ENCODE measurements at regions not wholly inside any gene's neighbourhood (a gene's known extent, or its start where the extent isn't known, plus 50 kb on each side); places are given as distances from the start of the nearest gene placed in this dataset.
A peak's percentile ranks its signal among the peaks of the same experiment; 100 is the strongest.

DNA sequence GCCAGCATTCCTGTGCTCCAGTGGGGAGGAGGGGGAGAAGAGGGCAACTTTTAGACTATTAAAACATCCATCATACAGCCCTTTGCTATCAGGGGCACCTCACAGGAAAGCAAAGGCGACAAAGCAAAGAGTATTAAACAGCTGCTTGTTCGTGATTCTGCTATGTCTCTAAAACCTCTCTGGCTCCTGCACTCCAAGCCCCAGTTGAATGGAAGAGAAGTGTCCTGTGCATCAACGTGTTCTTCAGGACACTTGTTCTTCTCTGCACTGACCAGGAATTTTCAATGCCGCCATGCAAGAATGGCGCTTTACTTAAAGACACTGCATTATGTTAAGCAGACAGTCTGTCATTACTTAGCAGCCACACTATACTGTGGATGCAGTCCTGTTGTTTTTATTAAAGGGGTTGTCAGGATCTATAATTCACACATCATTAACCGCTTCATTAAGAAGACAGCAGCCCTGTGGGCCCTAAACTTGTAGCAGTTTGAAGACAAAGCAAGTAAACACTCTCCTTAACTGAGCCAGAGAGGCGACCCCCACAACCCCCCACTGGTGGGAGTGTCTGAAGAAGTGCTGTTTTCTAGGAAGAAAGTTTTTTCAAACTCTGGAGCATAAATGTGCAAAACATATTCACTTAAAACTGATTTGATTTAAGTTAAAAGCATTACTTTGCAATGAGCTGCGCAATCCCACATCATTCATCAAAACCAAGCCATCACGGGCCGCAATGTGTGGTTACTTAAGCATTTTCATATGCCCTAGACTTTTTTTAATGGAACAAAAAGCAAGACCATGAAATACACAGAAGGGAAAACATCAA is 164.5 kb downstream of the ZNF608 start:
- no peak for DNase-seq (ENCODE audit: low spot score)
- no peak for TF ChIP-seq JUND (IDR thresholded peaks at IDR 0.05)
- no peak for TF ChIP-seq HNF4A (conservative IDR thresholded peaks at IDR 0.05)
- H3K9me3 ChIP-seq (ENCODE audit: control insufficient read depth in 4 of 4, low read length in 3 of 4) = no peaks in the 10 kb centered on the region
- no peak overlapping the region for H3K9ac ChIP-seq (ENCODE audit: low read depth in 1 of 2, low read length in 2 of 2)
- H3K4me1 ChIP-seq (ENCODE audit: control insufficient read depth in 4 of 4, insufficient read depth in 4 of 4, low read length in 3 of 4) = peaks cover 0 to 7% (median 0%) of the 10 kb centered on the region in 4 donors
- H3K27me3 ChIP-seq (ENCODE audit: control insufficient read depth in 4 of 4, insufficient read depth in 4 of 4, low read length in 3 of 4) = no peaks in the 10 kb centered on the region
- no peak overlapping the region for H3K4me3 ChIP-seq (ENCODE audit: low read depth in 1 of 3, low read length in 3 of 3)
- 91% methylated on average over 10 of the region's 10 CpGs for WGBS
- no peaks in the 10 kb centered on the region for H3K36me3 ChIP-seq (ENCODE audit: control insufficient read depth in 4 of 4, insufficient read depth in 3 of 4, low read depth in 1 of 4, low read length in 3 of 4)
- H3K27ac ChIP-seq (ENCODE audit: low read depth in 1 of 2, low read length in 2 of 2) = no peak overlapping the region

DNA sequence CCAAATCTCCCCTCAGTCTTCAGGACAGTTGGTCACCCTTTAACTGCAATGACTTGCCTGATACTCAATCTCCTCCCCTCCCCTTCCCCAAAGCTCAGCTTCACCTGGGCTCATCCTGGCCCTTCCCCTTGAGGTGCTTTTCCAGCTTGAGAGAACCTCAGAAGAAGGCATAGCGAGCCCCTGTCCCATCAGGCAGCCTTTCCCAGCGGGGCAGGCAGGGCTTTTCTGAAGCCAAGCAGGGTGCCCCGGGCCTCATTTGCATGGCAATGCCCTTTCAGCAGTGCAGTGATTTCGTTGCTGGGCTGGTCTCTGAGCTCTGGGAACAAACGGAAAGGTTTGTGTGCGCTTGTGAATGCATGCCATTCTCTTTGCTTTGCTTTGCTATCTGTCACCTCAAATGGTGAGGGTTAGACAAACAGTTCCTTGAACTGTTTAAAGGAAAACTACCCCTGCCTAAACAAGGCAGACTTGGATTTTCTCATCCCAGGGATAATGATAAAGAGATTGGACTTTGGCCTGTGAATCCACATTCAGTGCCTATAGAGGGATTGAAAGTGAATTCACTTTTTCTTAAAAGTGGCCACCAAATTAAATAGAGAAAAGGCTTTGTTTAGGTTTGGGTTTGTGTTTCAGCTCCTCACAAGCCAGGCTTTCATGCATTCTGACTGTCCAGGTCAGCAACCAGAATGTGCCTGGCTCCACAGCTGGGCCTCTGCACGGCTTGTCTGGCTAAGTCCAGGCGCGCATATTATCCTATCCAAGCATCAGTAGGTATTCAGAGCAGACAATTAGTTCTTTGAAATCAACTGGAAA is 165.3 kb downstream of the ZNF608 start:
- Histone ChIP-seq H3K9ac (ENCODE audit: low read depth in 1 of 2, low read length in 2 of 2) (no peak overlapping the region), H3K27me3 (ENCODE audit: control insufficient read depth in 4 of 4, insufficient read depth in 4 of 4, low read length in 3 of 4) (no peaks in the 10 kb centered on the region), H3K27ac (ENCODE audit: low read depth in 1 of 2, low read length in 2 of 2) (no peak overlapping the region), H3K4me1 (ENCODE audit: control insufficient read depth in 4 of 4, insufficient read depth in 4 of 4, low read length in 3 of 4) (peaks cover 0 to 7% (median 0%) of the 10 kb centered on the region in 4 donors), H3K4me3 (ENCODE audit: low read depth in 1 of 3, low read length in 3 of 3) (no peak overlapping the region), H3K36me3 (ENCODE audit: control insufficient read depth in 4 of 4, insufficient read depth in 3 of 4, low read depth in 1 of 4, low read length in 3 of 4) (no peaks in the 10 kb centered on the region), H3K9me3 (ENCODE audit: control insufficient read depth in 4 of 4, low read length in 3 of 4) (no peaks in the 10 kb centered on the region)
- DNase-seq (ENCODE audit: low spot score) = no peak
- 52% methylated on average over 9 of the region's 9 CpGs for WGBS
- TF ChIP-seq JUND (IDR thresholded peaks at IDR 0.05) (no peak), RXRA (IDR thresholded peaks at IDR 0.05) (peak; percentile 68 to 73), TAF1 (conservative IDR thresholded peaks at IDR 0.05) (no peak), YY1 (IDR thresholded peaks at IDR 0.05) (no peak), SP1 (IDR thresholded peaks at IDR 0.05) (peak; percentile 52), NR2F2 (IDR thresholded peaks at IDR 0.05) (no peak), ZBTB33 (IDR thresholded peaks at IDR 0.05) (no peak), MAX (IDR thresholded peaks at IDR 0.05) (peak; percentile 19), FOXA1 (IDR thresholded peaks at IDR 0.05) (no peak), FOXA2 (IDR thresholded peaks at IDR 0.05) (no peak), ATF3 (IDR thresholded peaks at IDR 0.05) (no peak), HNF4A (conservative IDR thresholded peaks at IDR 0.05) (peak; percentile 37 to 69), EGR1 (IDR thresholded peaks at IDR 0.05; ENCODE audit: low read depth in 2 of 2) (no peak), HNF4G (IDR thresholded peaks at IDR 0.05) (peak; percentile 43), GABPA (IDR thresholded peaks at IDR 0.05 in 1 of 2, conservative IDR thresholded peaks at IDR 0.05 in 1 of 2) (no peak), RAD21 (IDR thresholded peaks at IDR 0.05) (peak; percentile 38 to 67)
- TF ChIP-seq, protein P1, sequence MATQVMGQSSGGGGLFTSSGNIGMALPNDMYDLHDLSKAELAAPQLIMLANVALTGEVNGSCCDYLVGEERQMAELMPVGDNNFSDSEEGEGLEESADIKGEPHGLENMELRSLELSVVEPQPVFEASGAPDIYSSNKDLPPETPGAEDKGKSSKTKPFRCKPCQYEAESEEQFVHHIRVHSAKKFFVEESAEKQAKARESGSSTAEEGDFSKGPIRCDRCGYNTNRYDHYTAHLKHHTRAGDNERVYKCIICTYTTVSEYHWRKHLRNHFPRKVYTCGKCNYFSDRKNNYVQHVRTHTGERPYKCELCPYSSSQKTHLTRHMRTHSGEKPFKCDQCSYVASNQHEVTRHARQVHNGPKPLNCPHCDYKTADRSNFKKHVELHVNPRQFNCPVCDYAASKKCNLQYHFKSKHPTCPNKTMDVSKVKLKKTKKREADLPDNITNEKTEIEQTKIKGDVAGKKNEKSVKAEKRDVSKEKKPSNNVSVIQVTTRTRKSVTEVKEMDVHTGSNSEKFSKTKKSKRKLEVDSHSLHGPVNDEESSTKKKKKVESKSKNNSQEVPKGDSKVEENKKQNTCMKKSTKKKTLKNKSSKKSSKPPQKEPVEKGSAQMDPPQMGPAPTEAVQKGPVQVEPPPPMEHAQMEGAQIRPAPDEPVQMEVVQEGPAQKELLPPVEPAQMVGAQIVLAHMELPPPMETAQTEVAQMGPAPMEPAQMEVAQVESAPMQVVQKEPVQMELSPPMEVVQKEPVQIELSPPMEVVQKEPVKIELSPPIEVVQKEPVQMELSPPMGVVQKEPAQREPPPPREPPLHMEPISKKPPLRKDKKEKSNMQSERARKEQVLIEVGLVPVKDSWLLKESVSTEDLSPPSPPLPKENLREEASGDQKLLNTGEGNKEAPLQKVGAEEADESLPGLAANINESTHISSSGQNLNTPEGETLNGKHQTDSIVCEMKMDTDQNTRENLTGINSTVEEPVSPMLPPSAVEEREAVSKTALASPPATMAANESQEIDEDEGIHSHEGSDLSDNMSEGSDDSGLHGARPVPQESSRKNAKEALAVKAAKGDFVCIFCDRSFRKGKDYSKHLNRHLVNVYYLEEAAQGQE (IDR thresholded peaks at IDR 0.05) = no peak
- TF ChIP-seq, protein P2, sequence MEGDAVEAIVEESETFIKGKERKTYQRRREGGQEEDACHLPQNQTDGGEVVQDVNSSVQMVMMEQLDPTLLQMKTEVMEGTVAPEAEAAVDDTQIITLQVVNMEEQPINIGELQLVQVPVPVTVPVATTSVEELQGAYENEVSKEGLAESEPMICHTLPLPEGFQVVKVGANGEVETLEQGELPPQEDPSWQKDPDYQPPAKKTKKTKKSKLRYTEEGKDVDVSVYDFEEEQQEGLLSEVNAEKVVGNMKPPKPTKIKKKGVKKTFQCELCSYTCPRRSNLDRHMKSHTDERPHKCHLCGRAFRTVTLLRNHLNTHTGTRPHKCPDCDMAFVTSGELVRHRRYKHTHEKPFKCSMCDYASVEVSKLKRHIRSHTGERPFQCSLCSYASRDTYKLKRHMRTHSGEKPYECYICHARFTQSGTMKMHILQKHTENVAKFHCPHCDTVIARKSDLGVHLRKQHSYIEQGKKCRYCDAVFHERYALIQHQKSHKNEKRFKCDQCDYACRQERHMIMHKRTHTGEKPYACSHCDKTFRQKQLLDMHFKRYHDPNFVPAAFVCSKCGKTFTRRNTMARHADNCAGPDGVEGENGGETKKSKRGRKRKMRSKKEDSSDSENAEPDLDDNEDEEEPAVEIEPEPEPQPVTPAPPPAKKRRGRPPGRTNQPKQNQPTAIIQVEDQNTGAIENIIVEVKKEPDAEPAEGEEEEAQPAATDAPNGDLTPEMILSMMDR (IDR thresholded peaks at IDR 0.05; ENCODE audit: low read depth, low read length, missing input control) = no peak
